GM19468 (cell line): ENCODE measurements at regions not wholly inside any gene's neighbourhood (a gene's known extent, or its start where the extent isn't known, plus 50 kb on each side); places are given as distances from the start of the nearest gene placed in this dataset.

Experiments used
- ATAC-seq: cut with Tn5 transposase; IDR thresholded peaks from one replicate; pipeline ENCODE4 v1.9.1; 2021; ENCODE audit warnings: mild to moderate bottlenecking, moderate library complexity, moderate number of reproducible peaks; ENCODE audit not compliant: unreplicated experiment; ENCODE audit errors: extremely low read depth

- no peak for ATAC-seq
These were observed 523.4 kb downstream of the FAT4 start for GRCh38 chr4:125838202-125838601.

GRCh38 chr4:125838924-125839323 lies 524.2 kb downstream of the FAT4 start:
- ATAC-seq, result no peak

GRCh38 chr4:125843947-125844346 lies 529.2 kb downstream of the FAT4 start:
- no peak for ATAC-seq

GRCh38 chr4:125847518-125847917 lies 532.8 kb downstream of the FAT4 start:
- no peak for ATAC-seq

GRCh38 chr4:125849869-125850268 lies 535.1 kb downstream of the FAT4 start:
- no peak for ATAC-seq

GRCh38 chr4:125891597-125892258 lies 577.0 kb downstream of the FAT4 start:
- ATAC-seq, result no peak

- no peak for ATAC-seq
These were observed 590.0 kb downstream of the FAT4 start for GRCh38 chr4:125904802-125905201.

GRCh38 chr4:125911058-125911457 lies 596.3 kb downstream of the FAT4 start:
- no peak for ATAC-seq

GRCh38 chr4:125911481-125911880 lies 596.7 kb downstream of the FAT4 start:
- ATAC-seq, result no peak

GRCh38 chr4:125917559-125917958 lies 602.8 kb downstream of the FAT4 start:
- no peak for ATAC-seq

GRCh38 chr4:125928652-125929051 lies 613.9 kb downstream of the FAT4 start:
- no peak for ATAC-seq

- no peak for ATAC-seq
These were observed 623.8 kb downstream of the FAT4 start for GRCh38 chr4:125938541-125938940.

- no peak for ATAC-seq
These were observed 625.7 kb downstream of the FAT4 start for GRCh38 chr4:125940426-125940825.

- no peak for ATAC-seq
These were observed 630.2 kb downstream of the FAT4 start for GRCh38 chr4:125944966-125945365.

GRCh38 chr4:125948021-125948420 lies 633.3 kb downstream of the FAT4 start:
- ATAC-seq, result no peak

- ATAC-seq, result no peak
These were observed 636.6 kb downstream of the FAT4 start for GRCh38 chr4:125951261-125951887.

- ATAC-seq, result no peak
These were observed 637.9 kb downstream of the FAT4 start for GRCh38 chr4:125952631-125953030.

GRCh38 chr4:125956276-125956675 lies 641.5 kb downstream of the FAT4 start:
- ATAC-seq, result no peak

- no peak for ATAC-seq
These were observed 643.8 kb downstream of the FAT4 start for GRCh38 chr4:125958519-125958918.

GRCh38 chr4:125961626-125962025 lies 646.9 kb downstream of the FAT4 start:
- no peak for ATAC-seq

- ATAC-seq, result no peak
These were observed 661.2 kb downstream of the FAT4 start for GRCh38 chr4:125975861-125976397.

- no peak for ATAC-seq
These were observed 665.2 kb downstream of the FAT4 start for GRCh38 chr4:125979950-125980349.
